ENCODE measurements at regions not wholly inside any gene's neighbourhood (a gene's known extent, or its start where the extent isn't known, plus 50 kb on each side); places are given as distances from the start of the nearest gene placed in this dataset.

- TF ChIP-seq ATF3 (IDR thresholded peaks at IDR 0.05; ENCODE audit: insufficient read depth, low read depth, low read length) (no peak), GTF2F1 (IDR thresholded peaks at IDR 0.05; ENCODE audit: borderline replicate concordance, low read depth, low read length) (no peak), SUZ12 (IDR thresholded peaks at IDR 0.05; ENCODE audit: low read length) (no peak), HDAC6 (IDR thresholded peaks at IDR 0.05; ENCODE audit: low read depth, low read length) (no peak), BACH1 (IDR thresholded peaks at IDR 0.05; ENCODE audit: low read length) (no peak), RFX5 (IDR thresholded peaks at IDR 0.05; ENCODE audit: borderline replicate concordance, low read depth, low read length) (no peak), CHD2 (IDR thresholded peaks at IDR 0.05; ENCODE audit: low read length) (no peak)
Measured at GRCh38 chr12:125633686-125634085, 568.5 kb downstream of the AACS start (continued).
